Calu3 (cell line): ENCODE measurements at regions not wholly inside any gene's neighbourhood (a gene's known extent, or its start where the extent isn't known, plus 50 kb on each side); places are given as distances from the start of the nearest gene placed in this dataset.
"Not testable (repeated sequence)": the region's sequence is repeated elsewhere in the genome, so short reads cannot be mapped to it uniquely, and the experiment has no call there.

ENCODE experiments used
- BruUV-seq: library from RNA; stranded (reverse); fragments of 400-500 nt; replicated peaks from 2 replicates; lab custom pipeline; 2021; lab: Mats Ljungman, UMichigan
- CTCF ChIA-PET: fragments of 300-600 bp; sonication (Branson Sonifier 250); formaldehyde crosslinking; loops from one replicate; lab custom pipeline; 2022; ENCODE audit warnings: antibody characterized with exemption; lab: Charles Lee
- DNase-seq: peaks from one replicate; pipeline ENCODE4 v3.0.0; 2022
- H3K27ac Mint-ChIP-seq: one replicate; pipeline ENCODE4 v1.8.0; 2022; ENCODE audit warnings: mixed read lengths; ENCODE audit not compliant: unreplicated experiment
- H3K27me3 Mint-ChIP-seq: one replicate; pipeline ENCODE4 v1.8.0; 2022; ENCODE audit warnings: mixed read lengths; ENCODE audit not compliant: unreplicated experiment
- H3K36me3 Mint-ChIP-seq: one replicate; pipeline ENCODE4 v1.8.0; 2022; ENCODE audit warnings: mild to moderate bottlenecking, moderate library complexity, mixed read lengths; ENCODE audit not compliant: insufficient read depth, unreplicated experiment
- H3K4me1 Mint-ChIP-seq: one replicate; pipeline ENCODE4 v1.8.0; 2022; ENCODE audit warnings: mild to moderate bottlenecking, low read depth, mixed read lengths; ENCODE audit not compliant: unreplicated experiment
- H3K4me3 Mint-ChIP-seq: one replicate; pipeline ENCODE4 v1.8.0; 2022; ENCODE audit warnings: mild to moderate bottlenecking, low read depth, moderate library complexity, mixed read lengths; ENCODE audit not compliant: unreplicated experiment
- H3K9me3 Mint-ChIP-seq: one replicate; pipeline ENCODE4 v1.8.0; 2022; ENCODE audit warnings: low read depth, mixed read lengths; ENCODE audit not compliant: unreplicated experiment
- intact Hi-C: fragments of 100-400 bp; cut with micrococcal nuclease; formaldehyde crosslinking; loops from one replicate; pipeline ENCODE4 v1.10.0; 2022; ENCODE audit not compliant: unreplicated experiment
- TF ChIP-seq, protein P1 (sequence below): fragments of 200-600 bp; IDR thresholded peaks from one replicate; pipeline ENCODE4 v1.8.0; 2022; ENCODE audit warnings: antibody characterized with exemption; ENCODE audit not compliant: unreplicated experiment

DNA sequence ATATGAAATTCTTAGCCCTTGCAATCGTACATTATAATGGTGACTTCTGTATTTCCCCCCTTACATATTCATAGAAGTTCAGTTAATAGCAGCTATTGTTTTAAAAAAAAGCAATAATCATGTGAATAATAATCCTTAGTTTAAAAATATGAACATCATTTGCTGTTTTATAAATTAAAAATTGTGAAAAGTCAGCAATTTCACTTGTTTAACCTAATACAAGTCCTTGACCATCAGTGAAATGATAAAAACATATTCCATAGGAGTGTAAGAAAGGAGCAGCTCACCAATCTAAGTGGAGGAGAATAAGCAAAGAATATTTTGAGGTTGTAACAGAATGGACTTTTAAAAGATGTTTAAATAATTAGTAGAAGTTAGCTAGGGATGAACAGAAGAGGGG is 650.2 kb downstream of the SUCLG1 start:
- no peaks in the 10 kb centered on the region for H3K27me3 Mint-ChIP-seq
- H3K36me3 Mint-ChIP-seq, result no peaks in the 10 kb centered on the region
- no TSS peak for BruUV-seq
- TF ChIP-seq, protein P1, sequence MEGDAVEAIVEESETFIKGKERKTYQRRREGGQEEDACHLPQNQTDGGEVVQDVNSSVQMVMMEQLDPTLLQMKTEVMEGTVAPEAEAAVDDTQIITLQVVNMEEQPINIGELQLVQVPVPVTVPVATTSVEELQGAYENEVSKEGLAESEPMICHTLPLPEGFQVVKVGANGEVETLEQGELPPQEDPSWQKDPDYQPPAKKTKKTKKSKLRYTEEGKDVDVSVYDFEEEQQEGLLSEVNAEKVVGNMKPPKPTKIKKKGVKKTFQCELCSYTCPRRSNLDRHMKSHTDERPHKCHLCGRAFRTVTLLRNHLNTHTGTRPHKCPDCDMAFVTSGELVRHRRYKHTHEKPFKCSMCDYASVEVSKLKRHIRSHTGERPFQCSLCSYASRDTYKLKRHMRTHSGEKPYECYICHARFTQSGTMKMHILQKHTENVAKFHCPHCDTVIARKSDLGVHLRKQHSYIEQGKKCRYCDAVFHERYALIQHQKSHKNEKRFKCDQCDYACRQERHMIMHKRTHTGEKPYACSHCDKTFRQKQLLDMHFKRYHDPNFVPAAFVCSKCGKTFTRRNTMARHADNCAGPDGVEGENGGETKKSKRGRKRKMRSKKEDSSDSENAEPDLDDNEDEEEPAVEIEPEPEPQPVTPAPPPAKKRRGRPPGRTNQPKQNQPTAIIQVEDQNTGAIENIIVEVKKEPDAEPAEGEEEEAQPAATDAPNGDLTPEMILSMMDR, result no peak
- no peak for DNase-seq
- intact Hi-C loops, result no loop called here
- no peaks in the 10 kb centered on the region for H3K4me1 Mint-ChIP-seq
- H3K27ac Mint-ChIP-seq, result no peak overlapping the region
- no peak overlapping the region for H3K4me3 Mint-ChIP-seq
- H3K9me3 Mint-ChIP-seq, result peaks cover 6% of the 10 kb centered on the region
- CTCF ChIA-PET, result no interaction called here

DNA sequence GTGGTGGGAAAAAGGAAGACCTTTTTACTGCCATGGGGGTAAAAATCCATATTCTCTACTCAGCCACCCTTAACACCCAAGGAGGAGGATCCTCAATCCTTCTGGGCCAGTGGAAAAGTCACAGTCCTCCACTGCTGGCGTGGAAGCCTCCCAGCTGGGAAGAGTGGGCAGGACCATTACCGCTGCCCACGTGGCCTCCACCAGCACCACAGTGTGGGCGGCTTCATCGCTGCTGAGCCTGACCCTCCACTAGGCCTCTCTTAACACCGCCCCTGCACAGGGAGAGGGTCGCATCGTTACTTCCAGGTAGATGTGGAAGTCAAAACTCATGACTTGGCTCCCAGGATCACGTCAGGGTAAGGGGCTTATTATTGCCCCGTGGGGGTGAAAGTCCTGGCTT is 656.5 kb downstream of the SUCLG1 start:
- intact Hi-C loops, result no loop called here
- Mint-ChIP-seq H3K4me1 (no peaks in the 10 kb centered on the region), H3K27ac (no peak overlapping the region), H3K9me3 (peaks cover 2% of the 10 kb centered on the region), H3K27me3 (no peaks in the 10 kb centered on the region), H3K36me3 (no peaks in the 10 kb centered on the region), H3K4me3 (no peak overlapping the region)
- TF ChIP-seq, protein P1, result no peak
- no TSS peak for BruUV-seq
- CTCF ChIA-PET, result interaction anchor here (0.6 kb wide), 1 partner anchor 197 kb away, joined by 5 read pairs; no protein-coding TSS in a partner anchor
- DNase-seq, result no peak

DNA sequence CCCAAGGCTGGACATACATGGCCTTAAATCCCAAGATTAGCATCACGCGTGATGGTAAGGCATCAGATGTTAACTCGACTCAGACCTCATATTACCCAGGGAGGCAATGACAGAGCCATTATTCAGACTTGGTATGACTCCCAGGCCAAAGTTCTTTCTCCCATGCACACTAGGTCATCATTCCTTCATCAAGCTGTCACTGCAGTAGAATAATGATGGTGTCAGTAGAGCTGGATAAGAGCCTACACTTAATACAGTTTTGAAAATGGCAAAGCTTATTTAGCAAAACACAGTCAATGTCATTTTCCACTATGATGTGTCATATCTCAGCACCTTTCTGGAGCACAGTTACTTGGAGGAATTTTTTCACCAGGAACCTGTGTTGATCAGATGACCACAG is 663.3 kb downstream of the SUCLG1 start:
- H3K27me3 Mint-ChIP-seq, result no peaks in the 10 kb centered on the region
- CTCF ChIA-PET, result no interaction called here
- no peak overlapping the region for H3K27ac Mint-ChIP-seq
- no TSS peak for BruUV-seq
- H3K4me3 Mint-ChIP-seq, result no peak overlapping the region
- peaks cover 3% of the 10 kb centered on the region for H3K9me3 Mint-ChIP-seq
- intact Hi-C loops, result no loop called here
- DNase-seq, result no peak
- TF ChIP-seq, protein P1, result no peak
- H3K4me1 Mint-ChIP-seq, result no peaks in the 10 kb centered on the region
- no peaks in the 10 kb centered on the region for H3K36me3 Mint-ChIP-seq

GRCh38 chr2:83790467-83790866 is 668.6 kb downstream of the SUCLG1 start:
- CTCF ChIA-PET, BruUV-seq, intact Hi-C loops: not testable (repeated sequence)

DNA sequence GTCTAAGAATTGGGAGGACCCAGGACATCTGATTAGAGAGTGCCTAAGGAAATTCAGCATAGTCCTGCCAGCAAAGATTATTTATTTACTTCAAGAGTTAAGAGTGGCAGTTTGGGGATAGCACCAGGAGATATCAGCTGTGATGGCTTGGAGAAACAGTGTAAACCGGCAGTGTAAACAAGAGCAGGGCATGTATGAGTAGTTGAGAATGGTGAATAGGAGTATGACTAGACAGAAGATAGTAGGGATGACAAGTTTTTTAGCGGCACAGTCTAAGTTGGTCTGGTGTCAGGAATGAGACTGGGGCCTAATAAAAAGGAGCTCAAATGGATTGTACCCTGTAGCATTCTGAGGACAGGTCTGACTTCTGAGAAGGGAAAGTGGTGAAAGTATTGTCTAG is 669.4 kb downstream of the SUCLG1 start:
- CTCF ChIA-PET, H3K4me3 Mint-ChIP-seq, H3K27ac Mint-ChIP-seq, H3K9me3 Mint-ChIP-seq, H3K4me1 Mint-ChIP-seq, H3K36me3 Mint-ChIP-seq, BruUV-seq, intact Hi-C loops, DNase-seq, H3K27me3 Mint-ChIP-seq: not testable (repeated sequence)

More at GRCh38 chr2:83790467-83790866, 668.6 kb downstream of the SUCLG1 start:
- not testable (repeated sequence) for DNase-seq, H3K27me3 Mint-ChIP-seq, H3K36me3 Mint-ChIP-seq, H3K9me3 Mint-ChIP-seq, H3K27ac Mint-ChIP-seq, H3K4me3 Mint-ChIP-seq, H3K4me1 Mint-ChIP-seq

- H3K27ac Mint-ChIP-seq, H3K4me3 Mint-ChIP-seq, intact Hi-C loops, CTCF ChIA-PET, H3K27me3 Mint-ChIP-seq, H3K9me3 Mint-ChIP-seq, H3K36me3 Mint-ChIP-seq, DNase-seq, BruUV-seq, H3K4me1 Mint-ChIP-seq: not testable (repeated sequence)
Observed at GRCh38 chr2:83788938-83789566, 670.0 kb downstream of the SUCLG1 start.
